Fibroblast of villous mesenchyme (primary cell): ENCODE measurements at regions not wholly inside any gene's neighbourhood (a gene's known extent, or its start where the extent isn't known, plus 50 kb on each side); places are given as distances from the start of the nearest gene placed in this dataset.
A peak's percentile ranks its signal among the peaks of the same experiment; 100 is the strongest.

Experiments
- DNase-seq: peaks from one replicate; pipeline ENCODE4 v3.0.0-alpha.2; 2010; ENCODE audit warnings: low read depth
- H3K4me3 ChIP-seq: 2 replicates; pipeline ENCODE4 v1.5.1; 2011; ENCODE audit warnings: low read depth, mild to moderate bottlenecking, low read length
- TF ChIP-seq, protein P1 (sequence below): IDR thresholded peaks from 2 replicates; pipeline ENCODE4 v1.5.1; 2012; ENCODE audit warnings: low read depth, mild to moderate bottlenecking, low read length; ENCODE audit not compliant: insufficient read depth

DNA sequence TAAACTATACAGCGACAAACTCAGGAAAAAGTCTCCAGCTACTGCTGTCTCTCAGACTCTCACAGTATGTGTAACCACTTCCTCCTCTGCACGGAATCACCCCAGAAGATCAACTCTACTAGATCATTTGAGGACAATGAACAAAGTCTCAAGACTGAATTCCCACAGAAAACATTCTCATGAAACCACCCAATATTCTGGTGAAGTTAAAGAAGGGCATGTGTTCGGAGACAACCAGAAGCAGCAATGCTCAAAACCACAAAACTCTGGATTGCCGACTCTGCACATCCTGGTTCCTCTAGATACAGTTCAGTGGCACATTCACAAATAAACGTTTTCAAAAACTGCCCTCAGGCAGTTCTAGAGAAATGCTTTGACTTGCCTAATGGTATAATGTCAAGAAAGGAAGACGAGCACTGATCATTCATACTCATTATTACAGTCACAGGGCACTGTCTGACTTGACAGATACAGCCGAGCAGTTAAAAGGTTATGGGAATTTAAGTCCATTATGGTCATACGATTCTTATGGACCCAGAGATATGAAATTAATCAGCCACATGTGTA lies 91.9 kb upstream of the STK17B start:
- H3K4me3 ChIP-seq: no peak overlapping the region
- TF ChIP-seq, protein P1, sequence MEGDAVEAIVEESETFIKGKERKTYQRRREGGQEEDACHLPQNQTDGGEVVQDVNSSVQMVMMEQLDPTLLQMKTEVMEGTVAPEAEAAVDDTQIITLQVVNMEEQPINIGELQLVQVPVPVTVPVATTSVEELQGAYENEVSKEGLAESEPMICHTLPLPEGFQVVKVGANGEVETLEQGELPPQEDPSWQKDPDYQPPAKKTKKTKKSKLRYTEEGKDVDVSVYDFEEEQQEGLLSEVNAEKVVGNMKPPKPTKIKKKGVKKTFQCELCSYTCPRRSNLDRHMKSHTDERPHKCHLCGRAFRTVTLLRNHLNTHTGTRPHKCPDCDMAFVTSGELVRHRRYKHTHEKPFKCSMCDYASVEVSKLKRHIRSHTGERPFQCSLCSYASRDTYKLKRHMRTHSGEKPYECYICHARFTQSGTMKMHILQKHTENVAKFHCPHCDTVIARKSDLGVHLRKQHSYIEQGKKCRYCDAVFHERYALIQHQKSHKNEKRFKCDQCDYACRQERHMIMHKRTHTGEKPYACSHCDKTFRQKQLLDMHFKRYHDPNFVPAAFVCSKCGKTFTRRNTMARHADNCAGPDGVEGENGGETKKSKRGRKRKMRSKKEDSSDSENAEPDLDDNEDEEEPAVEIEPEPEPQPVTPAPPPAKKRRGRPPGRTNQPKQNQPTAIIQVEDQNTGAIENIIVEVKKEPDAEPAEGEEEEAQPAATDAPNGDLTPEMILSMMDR: no peak
- DNase-seq: peak; percentile 84

DNA sequence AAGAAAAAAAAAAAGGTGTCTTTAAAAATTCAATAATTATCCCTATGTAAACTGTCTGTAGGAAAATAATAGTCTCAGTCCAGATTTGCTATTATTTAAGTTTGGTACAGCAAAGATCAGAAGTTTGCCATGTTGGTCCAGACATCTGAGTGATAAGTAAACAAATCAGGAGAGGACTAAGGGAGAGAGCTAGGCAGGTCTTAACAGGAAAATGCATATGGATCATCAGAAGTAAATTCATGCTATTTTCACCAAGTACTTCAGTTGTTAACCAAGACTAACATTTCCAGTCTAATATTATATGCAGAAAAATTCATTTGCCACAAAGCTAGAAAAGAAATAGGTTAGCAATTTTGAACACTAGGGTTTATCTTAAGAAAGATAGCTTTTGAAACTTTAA lies 95.0 kb upstream of the STK17B start:
- H3K4me3 ChIP-seq: no peak overlapping the region
- TF ChIP-seq, protein P1: no peak
- no peak for DNase-seq

DNA sequence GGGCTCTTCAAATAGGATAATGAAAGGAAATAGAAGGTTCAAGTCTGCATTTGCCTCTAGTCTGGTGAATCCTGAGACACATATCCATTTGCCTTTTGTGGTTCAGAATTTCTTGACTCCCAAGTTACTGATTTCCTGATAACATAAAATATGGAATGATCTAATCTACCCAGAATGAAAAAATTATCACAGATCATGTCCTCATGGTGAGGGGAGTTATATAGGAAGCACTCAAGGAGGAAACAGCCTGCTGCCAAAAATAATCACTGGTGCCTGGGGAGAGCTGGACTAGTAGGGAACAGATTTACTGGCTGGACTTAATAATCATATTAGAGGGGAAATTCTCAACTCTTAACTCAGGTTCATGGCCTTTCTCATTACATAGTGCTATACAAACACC lies 95.5 kb upstream of the STK17B start:
- no peak overlapping the region for H3K4me3 ChIP-seq
- no peak for DNase-seq
- TF ChIP-seq, protein P1: no peak

DNA sequence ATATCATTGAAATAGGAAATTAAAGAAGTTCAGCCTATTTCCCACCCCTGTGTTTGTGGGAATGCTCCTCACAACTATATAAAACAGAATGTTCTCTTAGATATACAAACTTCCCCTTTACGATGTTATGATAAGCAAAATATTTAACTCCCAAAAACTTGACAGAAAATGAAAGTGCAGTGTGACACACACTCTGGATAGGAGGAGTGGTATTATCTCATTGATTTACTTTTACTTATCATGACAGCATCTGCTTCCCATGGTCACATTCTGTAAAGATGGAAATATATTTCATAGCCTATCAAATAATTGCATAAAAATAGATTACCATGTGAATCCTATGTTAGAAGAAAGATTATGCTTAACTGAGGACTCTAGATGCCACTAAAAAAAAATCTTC lies 96.6 kb upstream of the STK17B start:
- peak; percentile 85 for DNase-seq
- no peak overlapping the region for H3K4me3 ChIP-seq
- TF ChIP-seq, protein P1: no peak

DNA sequence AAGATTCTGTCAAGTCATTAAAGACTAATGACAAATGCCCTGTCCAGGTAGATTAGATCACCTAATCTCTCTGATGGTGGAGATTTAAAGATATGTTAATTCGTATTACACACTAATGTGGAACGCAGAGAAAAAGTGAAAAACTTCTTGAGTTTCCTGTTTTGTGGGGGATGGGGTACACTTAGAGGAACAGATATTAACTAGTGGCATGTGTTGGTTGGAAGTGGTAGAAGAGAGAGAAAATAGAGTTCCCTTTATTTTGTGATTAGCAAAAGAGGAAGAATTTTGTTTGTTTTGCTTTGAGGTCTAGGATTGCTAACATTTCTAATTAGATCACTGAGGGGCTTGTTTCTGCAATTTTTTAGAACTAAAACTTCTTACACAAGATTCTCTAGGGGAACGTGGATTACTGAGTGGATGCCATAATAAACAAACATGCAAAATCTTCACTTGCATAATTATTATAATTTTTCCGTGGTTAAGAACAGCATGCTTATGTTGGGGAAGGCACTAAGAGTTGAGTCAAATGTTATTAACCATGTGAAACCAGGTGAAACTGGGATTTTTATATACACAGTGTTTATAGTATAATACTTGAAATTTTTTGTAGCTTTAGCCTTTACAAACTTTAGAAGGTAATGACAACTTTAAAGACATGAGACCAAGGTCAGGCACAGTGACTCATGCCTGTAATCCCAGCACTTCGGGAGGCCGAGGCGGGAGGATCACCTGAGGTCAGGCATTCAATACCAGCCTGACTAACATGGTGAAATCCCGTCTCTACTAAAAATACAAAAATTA lies 97.4 kb upstream of the STK17B start:
- peak; percentile 81 for DNase-seq
- TF ChIP-seq, protein P1: no peak
- no peak overlapping the region for H3K4me3 ChIP-seq

DNA sequence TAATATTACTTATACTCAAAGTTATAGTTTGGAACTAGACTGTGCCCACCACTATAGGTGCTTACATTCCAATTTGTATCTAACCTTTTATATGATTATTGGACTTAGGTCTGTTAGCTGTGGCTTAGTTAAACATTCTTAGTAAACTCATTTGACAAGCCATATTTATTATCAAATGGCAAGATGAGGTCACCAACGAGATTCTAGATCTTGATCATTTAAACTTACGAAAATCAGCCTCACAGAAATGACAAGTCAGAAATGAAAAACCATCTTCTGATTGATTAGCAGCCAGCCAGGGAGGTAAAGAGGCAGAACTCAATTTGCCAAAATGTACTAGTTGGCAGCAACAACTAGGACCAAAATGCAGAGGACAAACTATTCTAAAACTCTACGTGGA lies 100.4 kb upstream of the STK17B start:
- no peak for DNase-seq
- TF ChIP-seq, protein P1: no peak
- H3K4me3 ChIP-seq: no peak overlapping the region
